AML-193 (cell line): ENCODE measurements at regions not wholly inside any gene's neighbourhood (a gene's known extent, or its start where the extent isn't known, plus 50 kb on each side); places are given as distances from the start of the nearest gene placed in this dataset.
A peak's percentile ranks its signal among the peaks of the same experiment; 100 is the strongest.
"Not testable (repeated sequence)": the region's sequence is repeated elsewhere in the genome, so short reads cannot be mapped to it uniquely, and the experiment has no call there.

Experiments used
- DNase-seq, 2 experiments: peaks; one replicate each; lab custom pipeline; 2025; lab: John Stamatoyannopoulos, UW

DNA sequence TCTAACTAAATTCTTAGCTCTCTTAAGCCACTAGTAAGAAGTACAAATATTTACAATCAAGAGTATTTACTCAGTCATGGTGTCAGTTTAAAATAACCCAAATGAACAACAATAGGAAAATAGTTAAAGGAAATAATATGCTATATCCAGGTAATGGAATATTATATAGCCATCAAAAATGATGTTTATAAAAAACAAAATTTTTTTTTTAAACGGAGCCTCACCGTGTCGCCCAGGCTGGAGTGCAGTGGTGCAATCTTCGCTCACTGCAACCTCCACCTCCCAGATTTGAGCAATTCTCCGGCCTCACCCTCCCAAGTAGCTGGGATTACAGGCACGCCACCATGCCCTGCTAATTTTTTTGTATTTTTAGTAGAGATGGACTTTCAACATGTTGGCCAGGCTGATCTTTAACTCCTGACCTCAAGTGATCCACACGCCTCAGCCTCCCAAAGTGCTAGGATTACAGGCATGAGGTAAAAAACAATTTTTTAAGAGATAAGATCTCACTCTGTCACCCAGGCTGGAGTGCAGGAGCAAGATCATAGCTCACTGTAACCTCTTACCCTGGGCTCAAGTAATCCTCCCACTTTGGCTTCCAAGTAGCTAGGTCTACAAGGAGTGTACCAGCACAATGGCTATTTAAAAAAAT is 132.5 kb downstream of the NOC3L start:
- DNase-seq: no peak

DNA sequence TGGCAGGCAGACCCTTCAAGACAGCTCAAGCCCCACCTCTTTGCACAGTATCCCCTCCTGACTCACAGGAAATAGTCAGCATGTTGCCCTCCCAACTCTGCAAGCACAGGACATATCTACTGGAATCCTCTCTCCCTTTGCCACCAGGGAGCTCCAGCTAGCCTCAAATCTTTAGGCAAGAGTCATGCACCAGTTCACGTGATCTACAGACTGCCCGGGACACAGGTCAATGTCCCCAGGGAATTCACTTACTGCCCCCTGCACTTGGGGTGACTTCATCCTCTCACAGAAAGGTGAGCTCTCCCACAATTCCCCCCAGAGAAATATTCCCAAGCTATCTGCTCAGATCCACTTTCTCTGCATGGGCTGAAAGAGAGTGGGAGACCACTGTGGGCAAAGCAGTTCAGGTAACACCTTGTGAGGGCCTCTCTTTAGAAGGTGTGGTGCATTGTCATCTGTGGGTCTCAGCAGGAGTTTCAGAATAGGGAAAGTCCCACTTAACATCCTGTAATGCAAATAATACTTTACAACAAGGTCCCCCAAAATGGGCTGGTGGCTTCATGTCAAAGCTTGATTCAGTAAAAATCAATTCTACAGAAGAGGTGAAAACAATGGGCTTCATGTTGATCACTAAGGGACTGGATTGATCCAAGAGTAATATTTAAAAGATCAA is 129.9 kb downstream of the NOC3L start:
- DNase-seq: no peak

DNA sequence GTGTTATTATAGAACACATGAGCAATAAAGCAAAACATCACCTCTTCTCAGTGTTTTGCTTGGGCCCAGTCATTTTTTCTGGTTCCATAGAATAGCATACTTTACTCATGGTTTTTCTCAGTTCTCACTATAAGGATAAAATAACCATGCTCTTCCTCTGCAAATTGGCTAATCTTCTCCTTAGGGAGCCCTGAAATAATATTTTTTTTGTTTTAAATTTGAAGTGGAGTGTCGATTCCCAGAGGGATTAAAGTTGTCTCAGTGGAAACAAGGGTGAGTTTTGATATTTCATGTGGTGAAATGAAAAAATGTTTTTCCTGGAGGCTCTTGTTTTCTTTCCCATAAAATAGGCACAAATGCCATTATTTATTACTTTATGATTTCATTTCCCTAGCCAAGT is 127.3 kb downstream of the NOC3L start:
- DNase-seq: no peak

GRCh38 chr10:94238006-94238617 is 124.6 kb downstream of the NOC3L start:
- DNase-seq: no peak

DNA sequence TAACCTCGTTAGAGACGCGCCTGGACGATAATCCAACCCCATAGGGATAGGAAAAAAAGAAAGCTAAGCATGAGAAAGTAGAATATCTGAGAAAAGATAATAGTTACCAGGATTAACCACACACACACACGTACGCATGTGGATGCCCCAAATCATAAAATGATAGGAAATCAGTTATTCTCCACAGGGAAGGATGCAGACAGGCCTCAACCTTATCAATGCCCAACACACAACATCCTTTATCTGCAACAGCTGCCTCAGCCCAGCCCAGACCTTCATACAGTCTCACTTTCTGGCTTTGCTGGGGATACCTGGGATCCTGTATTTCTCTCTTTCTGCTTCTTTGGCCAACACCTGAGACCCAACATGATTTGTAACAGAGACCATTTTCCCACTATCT is 123.0 kb downstream of the NOC3L start:
- DNase-seq: no peak

DNA sequence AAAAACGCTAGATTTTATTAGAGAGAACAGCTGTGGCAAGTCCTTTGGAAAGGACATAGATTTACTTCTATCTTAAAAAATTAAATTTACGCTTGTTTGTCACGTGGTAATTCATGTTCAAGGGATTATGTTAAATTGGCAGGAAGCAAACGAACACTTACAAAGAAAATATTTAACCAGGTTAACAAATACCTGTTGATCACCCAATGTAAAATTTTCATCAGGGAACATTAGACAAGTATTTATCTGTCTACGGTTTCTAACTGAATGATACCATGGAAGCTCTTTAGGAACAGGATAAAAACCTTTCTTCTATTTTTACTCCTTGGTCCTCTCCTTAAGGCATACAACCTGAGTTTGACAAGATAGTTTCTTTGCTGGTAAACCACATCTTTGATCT is 122.2 kb downstream of the NOC3L start:
- no peak for DNase-seq

GRCh38 chr10:94240901-94241300 is 121.8 kb downstream of the NOC3L start:
- no peak for DNase-seq

DNA sequence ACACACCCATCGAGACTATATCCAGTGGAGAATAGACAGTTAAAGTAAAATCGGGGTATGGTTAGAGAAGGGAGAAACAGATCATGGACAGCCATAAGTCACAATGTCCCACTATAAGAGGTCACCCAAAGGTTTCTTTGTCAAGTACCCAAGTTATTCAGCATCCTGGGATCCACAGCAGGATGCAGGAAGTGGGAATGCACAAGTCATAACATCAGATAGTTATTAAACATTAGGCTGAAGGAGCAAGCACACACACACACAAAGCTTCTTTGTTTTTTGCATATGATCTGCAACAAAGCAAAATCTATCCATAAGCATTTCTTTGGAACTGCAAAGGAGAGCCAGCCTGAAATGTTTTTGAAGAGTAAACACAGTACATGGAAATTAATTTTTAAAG is 111.6 kb downstream of the NOC3L start:
- no peak for DNase-seq

DNA sequence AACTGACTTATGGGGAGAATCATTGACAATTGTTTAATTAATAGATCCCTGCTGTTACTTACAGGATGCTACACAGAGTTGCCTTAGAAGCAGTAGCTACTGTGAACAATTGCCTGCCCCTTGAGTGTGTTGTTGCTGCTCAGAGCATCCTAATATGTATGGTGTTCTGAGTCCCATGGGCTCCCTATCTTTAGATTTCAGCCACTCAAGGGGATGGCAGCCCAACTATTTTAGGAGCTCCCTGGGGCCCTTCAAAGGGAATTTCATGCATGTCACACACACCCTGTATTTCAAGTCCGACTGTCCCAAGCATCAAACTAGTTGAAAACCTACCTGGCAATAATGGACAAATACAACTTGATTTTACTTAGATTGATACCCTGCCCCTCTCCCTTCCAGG is 111.2 kb downstream of the NOC3L start:
- no peak for DNase-seq

DNA sequence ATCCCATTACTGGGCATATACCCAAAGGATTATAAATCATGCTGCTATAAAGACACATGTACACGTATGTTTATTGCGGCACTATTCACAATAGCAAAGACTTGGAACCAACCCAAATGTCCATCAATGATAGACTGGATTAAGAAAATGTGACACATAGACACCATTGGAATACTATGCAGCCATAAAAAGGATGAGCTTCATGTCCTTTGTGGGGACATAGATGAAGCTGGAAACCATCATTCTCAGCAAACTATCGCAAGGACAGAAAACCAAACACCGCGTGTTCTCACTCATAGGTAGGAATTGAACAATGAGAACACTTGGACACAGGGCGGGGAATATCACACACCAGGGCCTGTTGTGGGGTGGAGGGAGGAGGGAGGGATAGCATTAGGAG is 105.3 kb downstream of the NOC3L start:
- not testable (repeated sequence) for DNase-seq

DNA sequence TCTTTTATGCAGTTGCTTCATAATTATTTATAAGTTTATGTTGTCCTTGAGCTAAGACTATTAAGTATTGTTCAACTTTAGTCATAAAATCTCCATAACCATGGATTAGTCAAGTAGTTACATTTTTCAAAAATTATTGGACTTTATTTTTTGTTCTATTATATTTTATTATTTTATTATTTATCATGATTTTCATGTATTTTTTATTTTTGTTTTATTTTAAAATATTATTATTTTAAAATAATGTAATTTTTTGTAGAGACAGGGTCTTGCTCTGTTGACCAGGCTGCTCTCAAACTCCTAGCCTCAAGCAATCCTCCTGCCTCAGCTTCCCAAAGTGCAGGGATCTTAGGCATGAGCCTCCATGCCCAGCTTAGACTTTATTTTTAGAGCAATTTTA is 102.3 kb downstream of the NOC3L start:
- no peak for DNase-seq

DNA sequence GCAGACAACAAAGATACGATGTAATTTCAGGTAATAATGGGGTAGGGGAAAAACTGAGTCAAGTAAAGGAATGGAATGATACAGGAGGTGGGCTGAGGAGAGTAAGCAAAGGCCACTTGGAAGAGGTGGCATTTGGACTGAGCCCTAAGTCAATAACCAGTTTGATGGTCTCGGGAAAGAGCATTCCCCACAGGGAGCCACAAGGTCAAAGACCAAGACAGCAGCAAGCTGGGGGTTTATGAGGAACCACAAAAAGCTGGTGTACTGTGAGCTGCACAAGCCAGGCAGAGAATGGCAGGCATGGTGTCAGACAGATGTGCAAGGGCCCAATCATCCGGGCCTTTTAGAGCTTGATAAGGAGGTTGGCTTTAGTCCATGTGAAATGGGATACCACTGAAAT is 98.7 kb downstream of the NOC3L start:
- no peak for DNase-seq

- no peak for DNase-seq
These were observed 96.6 kb downstream of the NOC3L start for GRCh38 chr10:94266091-94266490.

- DNase-seq: no peak
These were observed 94.1 kb downstream of the NOC3L start for GRCh38 chr10:94268652-94269051.

DNA sequence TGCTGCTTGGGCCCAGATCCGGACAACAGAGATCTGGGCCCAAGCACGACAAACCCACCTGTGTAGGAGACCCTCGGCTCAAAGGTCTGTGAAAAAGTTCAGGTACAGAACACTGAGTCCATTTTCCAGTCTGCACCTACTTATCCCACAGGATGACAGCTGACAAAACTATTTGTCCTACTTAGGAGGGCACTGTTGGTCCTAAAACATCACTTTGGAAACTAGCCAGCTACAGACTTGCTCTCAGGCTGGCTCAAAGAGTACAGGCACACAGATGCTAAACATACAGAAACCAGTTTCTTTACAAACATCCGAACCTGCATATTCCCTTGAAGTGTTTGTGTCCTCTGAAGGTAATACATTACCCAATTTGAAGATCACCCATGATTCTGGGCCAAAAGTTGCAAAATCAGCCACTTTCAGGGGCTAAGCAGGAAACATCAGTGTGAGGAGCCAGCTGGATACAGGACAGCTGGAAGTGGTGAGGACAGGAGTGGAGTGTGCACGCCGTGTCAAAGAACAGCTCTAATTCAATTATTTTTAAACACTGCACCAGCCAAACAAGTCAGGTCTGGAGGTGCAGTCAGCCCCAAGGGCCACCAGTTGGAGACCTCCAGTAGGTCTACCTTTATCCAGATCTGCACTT is 88.5 kb downstream of the NOC3L start:
- no peak for DNase-seq

GRCh38 chr10:94276140-94276539 is 86.6 kb downstream of the NOC3L start:
- DNase-seq: no peak

GRCh38 chr10:94277450-94277849 is 85.3 kb downstream of the NOC3L start:
- DNase-seq: no peak

- DNase-seq: peak; percentile 43 to 51
These were observed 82.7 kb downstream of the NOC3L start for GRCh38 chr10:94279835-94280709.

DNA sequence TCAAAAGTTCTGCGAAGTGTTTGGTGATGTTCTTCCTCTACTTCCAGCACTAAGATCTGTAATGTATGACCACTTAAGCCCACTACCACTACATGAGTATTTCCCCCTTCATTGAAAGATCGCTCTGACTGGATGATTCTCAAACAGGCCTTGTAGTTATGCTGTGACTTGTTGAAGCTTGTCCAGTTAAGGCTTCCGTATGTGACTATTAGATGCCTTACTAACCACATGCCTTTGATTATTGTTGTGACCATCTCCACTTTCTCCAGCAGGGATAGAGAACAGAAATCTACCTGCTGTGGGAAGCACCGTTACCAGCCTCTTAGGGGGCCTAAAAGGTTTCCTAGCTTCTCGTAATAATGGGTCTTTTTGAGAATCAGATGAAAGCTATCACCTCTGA is 81.1 kb downstream of the NOC3L start:
- no peak for DNase-seq

DNA sequence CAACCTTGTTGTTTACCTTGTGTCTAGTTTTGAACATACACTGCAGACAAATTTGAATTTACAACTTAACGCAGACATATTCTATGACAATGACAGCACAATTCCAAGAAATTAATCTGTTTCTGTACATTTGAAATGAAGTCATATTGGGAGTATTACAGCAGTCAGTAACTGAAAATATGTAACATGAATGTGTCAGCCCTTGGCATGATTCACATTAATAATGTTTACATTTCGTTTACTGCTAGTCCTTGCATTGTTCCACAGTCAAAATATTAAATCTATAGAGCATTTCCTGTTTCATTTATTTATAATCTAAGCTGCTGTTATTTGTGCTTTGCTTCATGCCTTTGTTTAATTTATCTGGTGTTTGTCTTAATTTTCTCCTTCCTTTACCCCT is 80.4 kb downstream of the NOC3L start:
- DNase-seq: no peak
